GM18873 (cell line): ENCODE measurements at regions not wholly inside any gene's neighbourhood (a gene's known extent, or its start where the extent isn't known, plus 50 kb on each side); places are given as distances from the start of the nearest gene placed in this dataset.
"Not testable (repeated sequence)": the region's sequence is repeated elsewhere in the genome, so short reads cannot be mapped to it uniquely, and the experiment has no call there.

Experiments
- ATAC-seq: cut with Tn5 transposase; IDR thresholded peaks from one replicate; pipeline ENCODE4 v1.9.1; 2021; ENCODE audit warnings: mild to moderate bottlenecking, moderate library complexity, moderate number of reproducible peaks; ENCODE audit not compliant: unreplicated experiment, low FRiP score

DNA sequence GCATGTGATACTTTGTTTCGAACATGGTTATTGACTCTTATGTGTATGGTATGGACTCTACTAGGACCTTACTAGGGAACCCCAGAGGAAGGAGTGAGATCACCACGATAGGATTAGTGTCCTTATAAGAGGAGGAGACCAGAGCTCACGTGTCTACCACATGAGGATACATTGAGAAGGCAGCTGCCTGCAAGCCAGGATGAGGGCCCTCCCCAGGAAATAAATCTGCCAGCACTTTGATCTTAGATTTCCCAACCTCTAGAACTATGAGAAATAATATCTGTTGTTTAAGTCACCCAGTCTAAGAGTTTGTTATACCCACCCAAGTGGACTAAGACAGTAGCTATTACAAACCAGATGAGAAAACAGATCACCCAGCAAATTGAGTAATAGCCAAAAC is 559.3 kb upstream of the USP24 start:
- ATAC-seq: no peak

DNA sequence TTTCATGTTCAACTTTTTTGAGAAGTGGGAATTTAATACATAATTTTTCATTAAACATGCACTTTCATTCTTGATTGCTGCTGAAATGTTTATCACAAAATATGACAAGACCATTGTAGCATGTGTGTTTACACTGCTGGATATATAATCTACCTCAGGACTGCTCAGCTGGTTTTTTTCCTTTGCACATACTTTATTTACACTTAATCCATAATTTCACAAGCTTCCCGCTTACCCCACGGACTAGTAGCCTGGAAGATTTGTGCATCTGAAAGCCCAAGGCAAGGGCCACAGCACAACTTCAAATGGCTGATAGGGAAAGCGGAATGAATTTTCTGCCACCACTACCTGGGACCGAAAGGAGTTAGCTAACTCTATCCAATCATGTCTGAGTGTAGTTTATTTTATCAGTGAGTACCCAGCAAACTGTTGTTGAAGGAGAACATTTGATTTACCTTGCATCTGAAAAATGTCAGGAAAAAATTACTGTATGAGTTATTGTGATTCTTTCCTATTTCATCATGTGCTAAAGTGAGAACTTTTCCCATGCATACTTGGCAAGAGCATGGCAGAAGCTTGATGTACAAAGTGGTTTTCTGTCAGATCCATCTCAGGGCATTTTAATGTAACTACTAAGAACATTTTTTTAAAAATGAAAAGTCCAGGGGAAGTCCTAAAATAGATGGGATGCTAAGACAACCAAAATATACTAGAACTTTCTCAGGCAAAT is 558.2 kb upstream of the USP24 start:
- no peak for ATAC-seq

DNA sequence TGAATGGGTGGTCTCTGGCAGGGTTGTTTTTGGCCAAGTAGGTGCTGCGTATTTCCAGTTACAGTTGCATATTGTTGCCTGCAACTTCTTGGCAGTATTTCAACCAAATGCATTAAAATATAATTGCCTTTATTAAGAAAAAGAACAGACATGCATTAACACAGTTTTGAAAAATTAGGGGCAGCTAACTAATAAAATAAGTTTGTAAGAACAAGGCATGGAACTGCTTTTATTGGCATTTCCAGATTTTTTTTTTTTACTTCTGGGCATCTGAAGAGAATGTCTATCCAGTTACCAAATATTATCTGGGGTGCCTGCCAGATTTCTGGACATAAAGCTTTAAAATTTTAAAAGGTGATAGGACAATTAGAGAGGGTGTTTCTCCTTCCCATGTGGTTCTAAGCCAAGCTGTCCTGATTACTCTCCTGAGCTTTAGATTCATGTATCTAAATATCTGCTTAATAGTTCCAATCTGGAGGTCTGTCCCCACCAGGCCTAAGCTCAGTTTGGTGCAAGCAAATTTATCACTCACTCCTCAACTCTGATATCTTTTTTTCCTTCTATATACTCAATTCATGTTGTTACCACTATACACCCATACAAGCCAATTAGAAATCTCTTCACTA is 553.3 kb upstream of the USP24 start:
- no peak for ATAC-seq

DNA sequence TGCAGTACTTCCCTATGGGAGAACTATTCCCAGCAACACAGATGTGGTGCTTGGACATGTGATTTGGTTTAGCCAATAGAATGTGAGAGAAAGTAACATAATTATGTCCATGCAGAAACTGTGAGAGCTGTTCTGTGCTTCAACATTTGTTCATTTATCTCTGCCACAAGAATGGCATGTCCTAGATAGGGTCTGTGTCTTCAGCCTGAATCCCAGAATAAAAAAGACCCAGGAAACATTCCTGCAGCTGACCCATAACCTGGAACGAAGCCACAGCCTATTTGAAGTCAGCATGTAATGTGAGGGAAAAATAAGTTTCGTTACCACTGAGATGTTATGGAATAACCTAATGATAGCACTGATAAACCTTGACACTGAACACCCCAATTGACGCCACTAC is 552.0 kb upstream of the USP24 start:
- no peak for ATAC-seq

DNA sequence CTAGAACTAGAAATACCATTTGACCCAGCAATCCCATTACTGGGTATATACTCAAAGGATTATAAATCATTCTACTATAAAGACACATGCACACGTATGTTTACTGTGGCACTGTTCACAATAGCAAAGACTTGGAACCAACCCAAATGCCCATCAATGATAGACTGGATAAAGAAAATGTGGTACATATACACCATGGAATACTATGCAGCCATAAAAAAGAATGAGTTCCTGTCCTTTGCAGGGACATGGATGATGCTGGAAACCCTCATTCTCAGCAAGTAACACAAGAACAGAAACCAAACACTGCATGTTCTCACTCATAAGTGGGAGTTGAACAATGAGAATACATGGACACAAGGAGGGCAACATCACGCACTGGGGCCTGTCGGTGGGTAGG is 550.3 kb upstream of the USP24 start:
- ATAC-seq: not testable (repeated sequence)

DNA sequence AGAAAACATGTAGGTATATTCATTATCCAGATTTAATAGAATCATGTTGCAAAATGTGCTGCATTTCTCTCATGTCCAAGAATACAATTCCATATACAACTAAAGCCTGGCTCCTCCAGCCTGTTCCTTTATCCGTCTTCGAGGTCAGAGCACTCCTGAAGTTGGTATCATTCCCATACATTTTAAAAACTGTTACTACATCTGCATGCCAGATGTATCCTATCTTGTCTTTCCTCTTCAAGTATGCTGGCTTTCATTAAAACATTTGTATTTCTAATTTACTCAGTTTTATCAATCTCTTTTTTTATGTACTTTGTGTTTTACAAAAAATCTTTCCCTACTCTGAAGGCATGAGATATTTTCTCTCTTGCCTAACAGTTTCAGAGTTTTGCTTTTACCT is 536.6 kb upstream of the USP24 start:
- ATAC-seq: no peak

DNA sequence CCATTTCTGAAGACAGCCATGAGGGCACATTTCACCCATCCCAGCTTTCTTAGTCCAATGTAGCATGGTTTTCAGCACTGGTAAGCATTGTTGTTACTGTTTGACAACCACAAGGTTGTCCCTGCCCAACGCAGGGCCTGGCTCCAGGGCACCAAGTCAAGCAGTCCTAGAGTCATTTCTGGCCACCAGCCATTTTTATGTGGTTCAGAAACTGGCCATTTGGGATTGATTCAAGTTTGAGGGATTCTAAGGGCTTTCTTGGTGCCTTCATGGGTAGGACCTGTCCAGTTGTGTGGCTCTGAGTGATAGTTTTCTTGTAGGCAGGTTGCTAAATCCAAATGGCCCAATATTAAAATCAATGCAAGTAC is 535.4 kb upstream of the USP24 start:
- ATAC-seq: no peak

DNA sequence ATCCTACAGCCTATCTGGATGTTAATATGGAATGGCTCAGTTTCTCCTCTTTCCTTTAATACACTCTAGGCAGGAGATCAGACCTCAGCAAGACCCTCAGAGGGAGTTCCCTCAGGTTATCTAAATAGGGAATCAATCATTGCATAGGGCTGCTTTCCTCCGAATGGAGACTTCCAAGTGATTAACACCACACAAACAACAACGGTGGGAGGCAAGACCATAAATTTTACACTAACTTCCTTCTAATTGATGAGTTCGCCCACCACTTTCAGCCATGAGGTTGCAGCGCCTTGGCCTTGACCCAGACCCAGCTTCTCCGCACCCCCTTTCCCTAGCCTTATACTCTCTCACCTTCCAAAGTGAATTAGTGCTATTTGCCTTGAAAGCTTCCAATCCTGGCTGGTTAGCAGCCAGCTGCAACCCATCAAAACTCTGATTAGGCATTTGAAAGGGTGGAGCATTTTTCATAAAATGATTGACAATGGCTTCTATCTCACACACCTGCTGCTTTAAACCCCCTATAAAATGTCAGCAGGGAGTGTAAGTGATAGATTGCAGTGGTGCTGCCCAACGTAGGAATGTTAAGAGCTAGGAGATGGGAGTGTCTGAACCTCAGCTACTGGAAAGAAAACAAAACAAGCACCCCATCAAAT is 534.9 kb upstream of the USP24 start:
- ATAC-seq: no peak

DNA sequence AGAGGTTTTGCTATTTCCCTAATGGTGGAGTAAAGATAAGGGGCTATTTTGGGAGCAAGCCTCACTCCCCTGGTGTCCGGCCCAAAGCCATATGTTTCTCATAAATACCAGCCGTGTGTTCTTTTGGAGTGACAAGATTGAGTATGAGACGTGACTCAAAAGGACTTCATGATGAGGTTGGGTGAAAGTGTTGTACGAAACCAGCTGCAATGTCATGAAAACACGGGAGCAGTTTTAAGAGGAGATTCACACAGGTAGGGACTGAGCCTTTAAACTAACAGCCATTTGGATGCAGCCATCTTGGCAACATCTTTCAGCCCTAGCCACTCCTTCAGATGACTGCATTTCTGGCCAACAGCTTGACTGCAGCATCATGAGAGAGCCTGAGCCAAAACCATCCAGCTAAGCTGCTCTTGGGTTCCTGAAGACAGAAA is 532.3 kb upstream of the USP24 start:
- ATAC-seq: no peak

DNA sequence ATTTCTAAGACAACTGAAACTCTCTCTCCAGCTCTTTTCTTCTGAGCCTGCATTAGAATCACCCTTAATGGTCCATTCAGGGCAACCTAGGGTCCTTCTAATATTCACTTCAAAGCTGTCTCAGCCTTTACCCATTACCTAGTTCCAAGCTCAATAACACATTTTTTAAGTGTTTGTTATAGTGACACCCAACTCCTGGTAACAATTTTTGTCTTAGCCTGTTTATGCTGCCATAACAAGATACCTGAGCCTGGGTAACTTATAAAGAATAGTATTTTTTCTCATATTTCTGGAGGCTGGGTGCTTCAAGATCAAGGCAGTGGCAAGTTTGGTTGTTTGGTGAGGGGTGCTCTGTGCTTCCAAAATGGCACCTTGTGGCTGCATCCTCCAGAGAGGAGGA is 531.5 kb upstream of the USP24 start:
- ATAC-seq: no peak

DNA sequence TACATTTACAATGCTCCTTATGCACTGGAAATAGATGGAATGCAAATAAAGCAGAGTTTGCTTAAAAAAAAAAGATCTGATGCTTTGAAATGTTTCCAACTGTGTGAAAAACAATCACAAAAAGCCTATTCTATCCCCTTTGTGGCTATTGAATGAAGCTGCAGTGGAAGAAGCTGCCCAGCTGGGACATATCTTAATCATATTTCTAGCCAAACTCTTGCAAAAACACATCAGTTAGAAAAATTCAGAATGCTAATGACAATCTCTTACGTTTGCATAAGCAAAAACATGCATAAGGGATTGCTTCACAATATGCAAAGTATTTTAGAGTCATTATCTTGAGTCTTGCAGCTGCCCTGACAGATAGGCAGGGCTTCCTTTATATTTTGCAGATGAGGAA is 526.4 kb upstream of the USP24 start:
- ATAC-seq: no peak

DNA sequence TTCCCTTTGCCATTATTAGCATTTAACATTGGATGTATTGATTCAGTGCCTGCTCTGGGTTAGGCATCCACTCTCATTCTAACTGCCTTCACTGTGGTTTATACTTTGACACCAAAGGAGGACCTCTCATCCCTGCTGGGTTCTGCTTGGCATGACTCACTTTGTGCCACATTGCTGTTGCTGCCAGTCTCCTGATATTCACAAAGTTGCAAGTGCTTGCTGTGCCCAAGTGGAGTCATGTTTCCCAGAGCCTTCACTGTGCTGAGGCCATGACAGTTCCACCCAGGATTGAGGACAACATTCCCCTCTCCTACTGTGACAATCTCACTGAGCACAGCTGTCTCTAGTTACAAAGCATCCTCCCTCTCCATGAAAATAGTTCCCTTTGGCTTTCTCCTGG is 519.9 kb upstream of the USP24 start:
- ATAC-seq: no peak

DNA sequence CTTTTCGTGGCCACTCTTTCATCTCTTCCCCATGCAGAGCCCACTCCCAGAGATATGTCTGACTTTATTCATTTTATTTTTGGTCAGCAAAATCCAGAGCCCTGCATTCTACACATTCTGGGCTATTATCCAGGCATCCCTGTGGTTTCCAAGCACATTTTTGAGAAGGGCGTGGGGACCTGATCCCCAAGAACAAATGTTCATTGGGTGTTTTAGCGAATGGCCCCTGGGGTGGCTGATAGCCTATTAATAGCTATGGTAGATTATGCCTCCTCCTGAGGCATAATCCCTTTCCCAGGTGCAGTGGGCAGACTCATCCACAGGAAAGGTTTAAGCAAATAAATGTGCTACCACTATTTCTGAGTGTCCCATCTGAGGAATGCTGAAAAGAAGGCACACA is 511.8 kb upstream of the USP24 start:
- ATAC-seq: no peak

DNA sequence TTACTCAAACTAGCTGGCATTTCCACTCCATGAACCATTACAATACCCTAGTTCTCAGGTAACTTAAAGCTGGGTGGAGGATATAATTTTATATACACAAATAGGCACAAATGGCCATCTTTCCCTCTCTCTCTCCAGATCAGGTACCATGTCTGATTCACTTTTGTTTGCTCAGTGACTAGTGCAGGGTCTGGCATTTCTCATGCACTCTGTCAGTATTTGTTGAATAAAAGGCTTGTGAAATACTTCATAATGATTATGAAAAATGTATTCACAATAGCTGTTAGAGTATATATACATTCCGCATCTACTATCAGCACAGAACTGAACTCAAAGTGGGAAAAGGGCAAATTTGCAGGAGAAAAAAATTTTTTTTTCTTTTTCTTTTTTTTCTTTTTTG is 510.2 kb upstream of the USP24 start:
- ATAC-seq: no peak

DNA sequence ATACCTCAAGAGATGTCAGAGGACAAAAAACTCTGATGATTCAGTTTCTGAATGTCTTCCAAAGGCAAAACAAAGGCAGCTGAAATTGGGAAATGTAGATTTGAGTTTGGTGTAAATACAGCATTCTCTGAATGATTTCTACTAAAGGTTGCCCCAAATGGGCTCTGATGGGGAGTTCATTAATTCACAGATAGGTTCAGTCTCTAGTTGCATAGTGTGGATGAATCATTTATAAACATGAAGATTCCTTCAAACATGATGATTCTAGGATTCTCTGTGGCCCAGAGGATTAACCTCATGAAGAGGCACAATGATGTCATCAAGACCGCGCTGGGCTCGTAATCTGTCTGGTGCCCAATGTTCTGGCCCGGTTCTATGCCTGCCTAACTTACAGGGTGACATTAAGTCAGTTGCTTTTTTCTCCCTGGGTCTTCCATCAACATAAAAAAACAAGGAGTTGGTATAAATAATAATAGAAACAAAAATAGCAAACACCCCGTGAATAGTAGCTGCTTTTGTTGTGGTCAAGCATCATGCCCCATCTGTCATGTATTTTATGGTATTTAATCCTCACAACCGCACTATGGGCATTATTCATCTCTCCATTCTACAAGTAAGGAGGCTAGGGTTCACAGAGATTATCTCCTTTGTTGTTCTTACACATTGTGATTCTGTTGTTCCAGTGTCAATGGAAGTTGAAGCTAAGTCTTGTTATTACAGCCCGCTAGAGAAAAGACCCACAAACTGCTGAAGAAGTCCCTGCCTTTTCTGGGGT is 509.6 kb upstream of the USP24 start:
- ATAC-seq: no peak

DNA sequence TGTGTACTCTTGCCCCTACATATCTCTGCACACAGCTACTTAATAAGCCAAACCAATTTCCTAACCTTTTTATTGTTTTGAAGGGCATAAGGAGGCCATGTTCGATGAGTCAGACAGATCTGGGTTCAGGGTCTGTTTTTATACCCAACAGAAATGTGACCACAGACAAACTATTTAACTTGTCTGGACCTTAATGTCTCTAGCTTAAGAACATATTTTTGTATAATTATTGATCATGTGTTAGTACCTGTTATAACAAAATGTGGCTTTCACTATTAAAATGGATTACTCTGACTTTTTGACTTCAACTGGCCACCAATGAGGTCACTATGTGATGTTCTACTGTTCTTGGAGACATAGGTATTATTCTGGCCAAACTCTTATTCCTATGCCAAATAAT is 507.8 kb upstream of the USP24 start:
- no peak for ATAC-seq

DNA sequence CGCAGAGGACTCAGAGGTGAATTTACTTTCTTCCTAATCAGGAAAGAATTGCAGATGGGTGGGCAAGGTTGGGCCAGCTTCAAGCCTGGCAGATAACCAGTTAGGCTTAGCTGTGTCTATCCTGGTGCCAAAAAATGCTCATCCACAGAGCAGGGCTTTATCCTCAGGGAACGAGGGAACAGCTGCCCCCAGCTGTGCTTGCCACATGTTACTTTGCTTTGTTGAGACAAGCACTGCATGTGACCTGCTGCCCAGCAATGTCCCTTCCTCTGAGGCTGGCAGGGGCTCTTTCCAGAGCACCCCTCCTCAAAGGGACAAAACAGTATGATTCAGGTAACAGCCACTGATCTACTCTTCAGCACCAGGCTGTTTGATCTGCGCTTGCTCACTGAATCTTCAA is 505.1 kb upstream of the USP24 start:
- ATAC-seq: no peak

DNA sequence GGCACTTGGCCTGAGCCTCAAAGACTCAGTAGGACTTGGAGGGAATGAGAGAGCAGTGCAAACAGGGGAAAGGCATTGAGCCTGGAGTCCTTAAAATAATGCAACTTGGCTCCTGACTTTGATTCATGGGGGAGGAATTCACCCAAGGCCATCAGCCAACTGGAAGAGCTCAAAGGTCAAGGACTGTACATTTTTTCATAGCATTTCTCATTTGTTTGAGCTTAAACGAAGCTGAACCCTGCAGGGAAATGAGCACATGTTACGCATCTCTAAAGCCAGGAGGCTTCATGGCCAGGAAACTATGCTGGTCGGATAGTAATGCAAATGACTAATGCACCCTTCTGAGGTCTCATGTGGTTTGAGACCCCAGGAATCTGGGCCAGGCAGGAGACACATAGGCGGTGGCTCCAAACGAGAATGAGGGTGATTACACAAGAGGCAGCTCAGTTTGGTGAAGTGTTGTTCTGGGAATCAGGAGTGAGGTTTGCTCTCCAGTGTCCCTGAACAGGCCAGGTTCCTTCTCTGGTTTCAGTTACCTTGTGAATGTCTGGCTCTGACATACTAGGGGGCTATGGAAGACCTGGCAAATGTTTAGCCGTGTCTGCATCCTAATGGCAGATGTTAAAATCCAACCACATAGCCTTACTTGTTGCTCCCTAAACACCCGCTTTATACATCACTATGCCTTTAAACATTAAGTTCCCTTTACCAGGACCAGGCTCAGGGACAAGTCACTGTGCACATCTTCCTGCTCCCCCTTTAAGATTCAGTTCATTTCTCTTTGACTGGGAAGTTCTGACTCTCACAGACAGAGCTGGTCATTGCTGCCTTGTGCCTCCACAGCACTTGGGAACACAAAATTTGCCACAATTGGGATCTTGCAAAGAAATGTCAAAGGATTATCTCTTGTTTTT is 503.9 kb upstream of the USP24 start:
- ATAC-seq: no peak

DNA sequence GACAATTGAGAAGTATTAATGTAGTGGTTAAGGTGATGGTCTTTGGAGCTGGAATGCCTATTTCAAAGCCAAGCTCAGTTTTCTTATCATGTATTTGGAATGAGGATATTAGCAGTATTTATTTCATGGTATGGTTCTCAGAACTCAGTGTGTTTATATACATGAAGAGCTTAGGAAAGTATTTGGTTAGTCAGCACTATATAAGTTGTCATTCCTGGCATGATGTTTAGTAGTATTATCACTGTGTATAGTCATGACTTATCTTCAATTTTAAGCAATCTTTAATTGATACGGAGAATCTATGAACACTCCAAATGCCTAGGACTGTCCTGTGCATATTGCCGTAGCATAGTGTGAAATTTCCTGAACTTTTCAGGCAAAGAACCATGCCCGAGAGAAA is 501.9 kb upstream of the USP24 start:
- no peak for ATAC-seq

DNA sequence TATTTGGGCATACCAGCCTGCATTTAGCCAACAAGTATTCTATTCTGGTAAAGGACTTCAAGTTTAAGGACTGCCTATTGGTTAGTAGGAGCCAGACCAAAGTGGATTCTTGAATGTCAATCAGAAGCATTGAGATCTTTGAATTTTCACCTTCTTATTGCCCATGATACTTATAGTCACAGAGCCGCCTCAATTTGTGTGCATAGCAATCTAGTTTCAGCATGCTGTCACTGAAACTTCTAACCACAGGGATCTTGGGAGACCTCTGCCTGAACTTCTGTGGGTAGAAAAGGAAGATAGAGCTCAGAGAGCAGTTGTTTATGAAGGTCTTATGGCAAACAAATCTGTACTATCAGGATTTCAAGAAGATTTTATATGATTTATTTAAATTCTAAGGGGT is 501.4 kb upstream of the USP24 start:
- no peak for ATAC-seq
